H1 (cell line): ENCODE measurements at regions not wholly inside any gene's neighbourhood (a gene's known extent, or its start where the extent isn't known, plus 50 kb on each side); places are given as distances from the start of the nearest gene placed in this dataset.

Source experiments
- CHD1 ChIP-seq: IDR thresholded peaks from 2 replicates; pipeline ENCODE4 v1.6.1; 2012; ENCODE audit warnings: low read depth, low read length, improper control_type of control experiment
- GABPA ChIP-seq: IDR thresholded peaks from 2 replicates; pipeline ENCODE4 v1.6.1; 2011; ENCODE audit warnings: mild to moderate bottlenecking, low read length, moderate library complexity, borderline replicate concordance; ENCODE audit not compliant: insufficient read depth
- JUN ChIP-seq: IDR thresholded peaks from 2 replicates; pipeline ENCODE4 v1.6.1; 2011; ENCODE audit warnings: low read depth, mild to moderate bottlenecking, improper control_type of control experiment, low read length
- JUND ChIP-seq: IDR thresholded peaks from 2 replicates; pipeline ENCODE4 v1.6.1; 2011; ENCODE audit warnings: mild to moderate bottlenecking, improper control_type of control experiment, low read length
- POLR2A ChIP-seq, 2 experiments: IDR thresholded peaks; 1 replicate in 1 of 2; 2 replicates in 1 of 2; pipeline ENCODE4 v1.6.1; 2011; ENCODE audit warnings: low read depth in 2 of 2, low read length in 2 of 2, mild to moderate bottlenecking in 2 of 2; ENCODE audit errors: control extremely low read depth in 1 of 2
- SUZ12 ChIP-seq: fragments of 200-600 bp; sonication (generic); IDR thresholded peaks from 2 replicates; pipeline ENCODE4 v1.6.1; 2012; ENCODE audit warnings: mild to moderate bottlenecking, inconsistent platforms, low read length, moderate library complexity, mixed read lengths
- TEAD4 ChIP-seq: IDR thresholded peaks from 2 replicates; pipeline ENCODE4 v1.6.1; 2012; ENCODE audit warnings: low read depth, low read length, inconsistent platforms, mixed read lengths
- YY1 ChIP-seq: IDR thresholded peaks from 2 replicates; pipeline ENCODE4 v1.6.1; 2011; ENCODE audit warnings: low read depth, mild to moderate bottlenecking, low read length
- ZNF274 ChIP-seq: IDR thresholded peaks from 2 replicates; pipeline ENCODE4 v1.7.0; 2012; ENCODE audit warnings: low read length, borderline replicate concordance; ENCODE audit errors: extremely low read depth
- TF ChIP-seq, protein P1 (sequence below), 3 experiments: IDR thresholded peaks; 1 replicate in 2 of 3; 2 replicates in 1 of 3; pipeline versions ENCODE4 v1.5.1 to v1.6.1; 2011; ENCODE audit warnings: low read length in 3 of 3, mild to moderate bottlenecking in 3 of 3, inconsistent platforms in 2 of 3, low read depth in 1 of 3, moderate library complexity in 1 of 3; ENCODE audit not compliant: insufficient read depth in 1 of 3; ENCODE audit errors: control extremely low read depth in 1 of 3

DNA sequence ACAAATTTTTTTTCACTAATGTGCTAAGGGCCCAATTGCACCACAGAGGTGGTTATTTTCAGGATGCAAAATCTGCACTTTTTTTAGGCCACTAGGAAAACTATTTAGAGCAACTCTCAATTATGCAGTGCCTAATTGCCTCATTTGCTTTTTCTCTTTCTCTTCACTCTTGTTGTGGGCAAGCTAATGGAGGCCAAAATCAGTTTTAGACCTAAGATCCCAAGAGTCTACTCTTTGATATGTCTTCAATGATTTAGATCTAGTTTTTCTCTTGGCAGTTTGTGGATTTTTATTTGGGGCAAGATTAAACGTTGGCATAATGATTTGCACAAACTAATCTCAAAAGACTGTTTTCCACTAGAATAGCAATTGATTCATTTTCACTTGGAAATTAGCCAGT, 1996.9 kb downstream of the LRRC4C start:
- TF ChIP-seq CHD1 = no peak
- TF ChIP-seq, protein P1, sequence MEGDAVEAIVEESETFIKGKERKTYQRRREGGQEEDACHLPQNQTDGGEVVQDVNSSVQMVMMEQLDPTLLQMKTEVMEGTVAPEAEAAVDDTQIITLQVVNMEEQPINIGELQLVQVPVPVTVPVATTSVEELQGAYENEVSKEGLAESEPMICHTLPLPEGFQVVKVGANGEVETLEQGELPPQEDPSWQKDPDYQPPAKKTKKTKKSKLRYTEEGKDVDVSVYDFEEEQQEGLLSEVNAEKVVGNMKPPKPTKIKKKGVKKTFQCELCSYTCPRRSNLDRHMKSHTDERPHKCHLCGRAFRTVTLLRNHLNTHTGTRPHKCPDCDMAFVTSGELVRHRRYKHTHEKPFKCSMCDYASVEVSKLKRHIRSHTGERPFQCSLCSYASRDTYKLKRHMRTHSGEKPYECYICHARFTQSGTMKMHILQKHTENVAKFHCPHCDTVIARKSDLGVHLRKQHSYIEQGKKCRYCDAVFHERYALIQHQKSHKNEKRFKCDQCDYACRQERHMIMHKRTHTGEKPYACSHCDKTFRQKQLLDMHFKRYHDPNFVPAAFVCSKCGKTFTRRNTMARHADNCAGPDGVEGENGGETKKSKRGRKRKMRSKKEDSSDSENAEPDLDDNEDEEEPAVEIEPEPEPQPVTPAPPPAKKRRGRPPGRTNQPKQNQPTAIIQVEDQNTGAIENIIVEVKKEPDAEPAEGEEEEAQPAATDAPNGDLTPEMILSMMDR (IDR thresholded peaks at IDR 0.05; ENCODE audit: control extremely low read depth in 1 of 3, insufficient read depth in 1 of 3, low read depth in 1 of 3, low read length in 3 of 3) = no peak
- TF ChIP-seq GABPA = no peak
- TF ChIP-seq JUND = no peak
- TF ChIP-seq JUN = no peak
- no peak for TF ChIP-seq YY1
- TF ChIP-seq SUZ12 = no peak
- TF ChIP-seq ZNF274 = no peak
- TF ChIP-seq TEAD4 = no peak
- no peak for TF ChIP-seq POLR2A (IDR thresholded peaks at IDR 0.05; ENCODE audit: control extremely low read depth in 1 of 2, low read depth in 2 of 2, low read length in 2 of 2)
